ENCODE measurements at regions not wholly inside any gene's neighbourhood (a gene's known extent, or its start where the extent isn't known, plus 50 kb on each side); places are given as distances from the start of the nearest gene placed in this dataset.

DNA sequence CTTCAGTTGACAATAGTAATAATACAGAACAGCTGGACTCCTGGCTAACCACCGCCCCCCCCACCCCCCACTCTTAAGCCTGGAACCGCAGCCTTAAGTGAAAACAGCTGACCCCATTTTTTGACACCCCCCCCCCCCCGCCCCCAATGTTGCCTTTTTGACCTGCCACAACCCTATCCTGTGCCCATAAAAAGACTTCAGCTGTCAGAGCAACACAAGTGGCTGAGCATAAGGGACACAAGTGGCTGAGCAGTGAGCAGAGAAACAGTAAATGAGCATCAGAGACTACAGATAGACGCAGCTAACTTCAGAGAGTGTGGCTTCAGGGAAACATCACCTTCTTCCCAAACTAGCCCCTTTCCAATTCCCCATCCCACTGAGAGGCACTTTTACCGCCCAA is 1493.8 kb downstream of the LRRC4C start:
- ChIA-PET CTCF (ENCODE audit: low intra/inter-chr PET ratio) (no interaction called here), POLR2A (no interaction called here)
- TF ChIP-seq, protein P1, sequence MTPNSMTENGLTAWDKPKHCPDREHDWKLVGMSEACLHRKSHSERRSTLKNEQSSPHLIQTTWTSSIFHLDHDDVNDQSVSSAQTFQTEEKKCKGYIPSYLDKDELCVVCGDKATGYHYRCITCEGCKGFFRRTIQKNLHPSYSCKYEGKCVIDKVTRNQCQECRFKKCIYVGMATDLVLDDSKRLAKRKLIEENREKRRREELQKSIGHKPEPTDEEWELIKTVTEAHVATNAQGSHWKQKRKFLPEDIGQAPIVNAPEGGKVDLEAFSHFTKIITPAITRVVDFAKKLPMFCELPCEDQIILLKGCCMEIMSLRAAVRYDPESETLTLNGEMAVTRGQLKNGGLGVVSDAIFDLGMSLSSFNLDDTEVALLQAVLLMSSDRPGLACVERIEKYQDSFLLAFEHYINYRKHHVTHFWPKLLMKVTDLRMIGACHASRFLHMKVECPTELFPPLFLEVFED (CRISPR knock-in tag; conservative IDR thresholded peaks at IDR 0.05): no peak
- TF ChIP-seq, protein P2, sequence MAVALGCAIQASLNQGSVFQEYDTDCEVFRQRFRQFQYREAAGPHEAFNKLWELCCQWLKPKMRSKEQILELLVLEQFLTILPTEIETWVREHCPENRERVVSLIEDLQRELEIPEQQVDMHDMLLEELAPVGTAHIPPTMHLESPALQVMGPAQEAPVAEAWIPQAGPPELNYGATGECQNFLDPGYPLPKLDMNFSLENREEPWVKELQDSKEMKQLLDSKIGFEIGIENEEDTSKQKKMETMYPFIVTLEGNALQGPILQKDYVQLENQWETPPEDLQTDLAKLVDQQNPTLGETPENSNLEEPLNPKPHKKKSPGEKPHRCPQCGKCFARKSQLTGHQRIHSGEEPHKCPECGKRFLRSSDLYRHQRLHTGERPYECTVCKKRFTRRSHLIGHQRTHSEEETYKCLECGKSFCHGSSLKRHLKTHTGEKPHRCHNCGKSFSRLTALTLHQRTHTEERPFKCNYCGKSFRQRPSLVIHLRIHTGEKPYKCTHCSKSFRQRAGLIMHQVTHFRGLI (CRISPR knock-in tag; IDR thresholded peaks at IDR 0.05): no peak
- TF ChIP-seq EP400 (IDR thresholded peaks at IDR 0.05): no peak
- TF ChIP-seq CREB1 (IDR thresholded peaks at IDR 0.05): no peak
- TF ChIP-seq CREB1 (CRISPR knock-in tag; IDR thresholded peaks at IDR 0.05): no peak
- no peak for TF ChIP-seq CHCHD3 (CRISPR knock-in tag; IDR thresholded peaks at IDR 0.05)
- no peak for TF ChIP-seq CHD4 (IDR thresholded peaks at IDR 0.05; ENCODE audit: insufficient read depth, insufficient replicate concordance, low read depth, low read length, poor library complexity, severe bottlenecking)
- no peak for TF ChIP-seq SMAD2 (IDR thresholded peaks at IDR 0.05; ENCODE audit: low read depth, low read length)
- TF ChIP-seq, protein P3, sequence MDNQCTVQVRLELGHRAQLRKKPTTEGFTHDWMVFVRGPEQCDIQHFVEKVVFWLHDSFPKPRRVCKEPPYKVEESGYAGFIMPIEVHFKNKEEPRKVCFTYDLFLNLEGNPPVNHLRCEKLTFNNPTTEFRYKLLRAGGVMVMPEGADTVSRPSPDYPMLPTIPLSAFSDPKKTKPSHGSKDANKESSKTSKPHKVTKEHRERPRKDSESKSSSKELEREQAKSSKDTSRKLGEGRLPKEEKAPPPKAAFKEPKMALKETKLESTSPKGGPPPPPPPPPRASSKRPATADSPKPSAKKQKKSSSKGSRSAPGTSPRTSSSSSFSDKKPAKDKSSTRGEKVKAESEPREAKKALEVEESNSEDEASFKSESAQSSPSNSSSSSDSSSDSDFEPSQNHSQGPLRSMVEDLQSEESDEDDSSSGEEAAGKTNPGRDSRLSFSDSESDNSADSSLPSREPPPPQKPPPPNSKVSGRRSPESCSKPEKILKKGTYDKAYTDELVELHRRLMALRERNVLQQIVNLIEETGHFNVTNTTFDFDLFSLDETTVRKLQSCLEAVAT (IDR thresholded peaks at IDR 0.05): no peak
- no peak for TF ChIP-seq MAZ (CRISPR knock-in tag; conservative IDR thresholded peaks at IDR 0.05 in 1 of 2, IDR thresholded peaks at IDR 0.05 in 1 of 2)
- TF ChIP-seq, protein P4, sequence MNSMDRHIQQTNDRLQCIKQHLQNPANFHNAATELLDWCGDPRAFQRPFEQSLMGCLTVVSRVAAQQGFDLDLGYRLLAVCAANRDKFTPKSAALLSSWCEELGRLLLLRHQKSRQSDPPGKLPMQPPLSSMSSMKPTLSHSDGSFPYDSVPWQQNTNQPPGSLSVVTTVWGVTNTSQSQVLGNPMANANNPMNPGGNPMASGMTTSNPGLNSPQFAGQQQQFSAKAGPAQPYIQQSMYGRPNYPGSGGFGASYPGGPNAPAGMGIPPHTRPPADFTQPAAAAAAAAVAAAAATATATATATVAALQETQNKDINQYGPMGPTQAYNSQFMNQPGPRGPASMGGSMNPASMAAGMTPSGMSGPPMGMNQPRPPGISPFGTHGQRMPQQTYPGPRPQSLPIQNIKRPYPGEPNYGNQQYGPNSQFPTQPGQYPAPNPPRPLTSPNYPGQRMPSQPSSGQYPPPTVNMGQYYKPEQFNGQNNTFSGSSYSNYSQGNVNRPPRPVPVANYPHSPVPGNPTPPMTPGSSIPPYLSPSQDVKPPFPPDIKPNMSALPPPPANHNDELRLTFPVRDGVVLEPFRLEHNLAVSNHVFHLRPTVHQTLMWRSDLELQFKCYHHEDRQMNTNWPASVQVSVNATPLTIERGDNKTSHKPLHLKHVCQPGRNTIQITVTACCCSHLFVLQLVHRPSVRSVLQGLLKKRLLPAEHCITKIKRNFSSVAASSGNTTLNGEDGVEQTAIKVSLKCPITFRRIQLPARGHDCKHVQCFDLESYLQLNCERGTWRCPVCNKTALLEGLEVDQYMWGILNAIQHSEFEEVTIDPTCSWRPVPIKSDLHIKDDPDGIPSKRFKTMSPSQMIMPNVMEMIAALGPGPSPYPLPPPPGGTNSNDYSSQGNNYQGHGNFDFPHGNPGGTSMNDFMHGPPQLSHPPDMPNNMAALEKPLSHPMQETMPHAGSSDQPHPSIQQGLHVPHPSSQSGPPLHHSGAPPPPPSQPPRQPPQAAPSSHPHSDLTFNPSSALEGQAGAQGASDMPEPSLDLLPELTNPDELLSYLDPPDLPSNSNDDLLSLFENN (IDR thresholded peaks at IDR 0.05; ENCODE audit: low read depth in 2 of 2, low read length in 2 of 2): no peak
- TF ChIP-seq ZNF146 (CRISPR knock-in tag; IDR thresholded peaks at IDR 0.05; ENCODE audit: unreplicated experiment): no peak
- no peak for TF ChIP-seq KDM1A (IDR thresholded peaks at IDR 0.05)
- Histone ChIP-seq H3K4me3 (no peak overlapping the region), H3K4me1 (replicated peaks in 1 of 2; ENCODE audit: control insufficient read depth in 2 of 2, insufficient read depth in 2 of 2, low read length in 2 of 2) (no peaks in the 10 kb centered on the region), H3K36me3 (ENCODE audit: control insufficient read depth, insufficient read depth, low read length) (no peaks in the 10 kb centered on the region), H3K4me2 (ENCODE audit: insufficient read depth, low read length) (no peak overlapping the region), H3K27ac (ENCODE audit: extremely low read depth, low read depth, low read length) (no peak overlapping the region), H4K20me1 (replicated peaks; ENCODE audit: control insufficient read depth, insufficient read depth, low read length) (no peaks in the 10 kb centered on the region), H3K9ac (ENCODE audit: insufficient read depth in 1 of 2, low read depth in 2 of 2, low read length in 2 of 2) (no peak overlapping the region), H3K79me2 (ENCODE audit: control insufficient read depth, insufficient read depth, low read length) (no peaks in the 10 kb centered on the region), H3K27me3 (ENCODE audit: control insufficient read depth in 2 of 2, insufficient read depth in 2 of 2, low read length in 2 of 2) (no peaks in the 10 kb centered on the region), H2AFZ (ENCODE audit: low read depth, low read length) (no peak overlapping the region), H3K9me3 (replicated peaks; ENCODE audit: control insufficient read depth, insufficient read depth, low read depth, low read length) (no peaks in the 10 kb centered on the region), H3K9me1 (ENCODE audit: control insufficient read depth, insufficient read depth, low read length) (no peaks in the 10 kb centered on the region)
- no peak for FAIRE-seq
- no peak for ATAC-seq
- no peak for DNase-seq (ENCODE audit: extremely low read depth in 1 of 4, low spot score in 3 of 4)
- no TSS peak for BruUV-seq (replicated peaks)
- in situ Hi-C loops (cut with MboI): no loop called here
- intact Hi-C loops (cut with micrococcal nuclease): no loop called here
- WGBS (ENCODE audit: insufficient coverage, low coverage, missing lambda C conversion rate): 3% methylated on average over 3 of the region's 5 CpGs
